Mesenteric fat pad (tissue), 1 donor: ENCODE measurements at regions not wholly inside any gene's neighbourhood (a gene's known extent, or its start where the extent isn't known, plus 50 kb on each side); places are given as distances from the start of the nearest gene placed in this dataset.

ENCODE experiments used
- DNase-seq: peaks from one replicate; pipeline ENCODE4 v3.0.0-alpha.2; 2020; ENCODE audit warnings: low spot score
- donor health status: DM: yes; HTN: yes; CAD: no.

DNA sequence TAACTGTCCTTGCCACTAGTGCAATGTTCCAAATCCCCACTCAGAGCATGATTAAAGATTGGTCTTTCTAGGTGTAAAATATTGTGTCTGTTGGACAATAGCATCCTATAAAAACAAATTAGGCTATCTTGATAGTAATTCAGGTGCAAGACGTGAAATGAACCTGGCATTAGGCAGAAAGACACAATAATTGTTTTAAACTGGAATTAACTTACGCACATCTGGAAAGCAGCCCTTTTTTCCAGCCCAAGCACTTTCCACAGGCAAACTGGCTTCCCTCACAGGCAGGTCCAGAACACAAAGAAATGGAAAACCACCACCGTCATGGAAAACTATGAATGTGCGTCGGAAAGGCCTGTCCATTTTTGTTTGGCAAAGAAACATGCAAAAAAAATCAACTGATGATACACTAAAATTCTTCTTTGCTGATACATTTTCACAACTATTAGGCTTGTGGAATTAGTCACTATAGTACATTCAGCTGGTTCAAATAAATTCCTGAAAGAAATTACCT lies 474.7 kb upstream of the IL12A start:
- no peak for DNase-seq

DNA sequence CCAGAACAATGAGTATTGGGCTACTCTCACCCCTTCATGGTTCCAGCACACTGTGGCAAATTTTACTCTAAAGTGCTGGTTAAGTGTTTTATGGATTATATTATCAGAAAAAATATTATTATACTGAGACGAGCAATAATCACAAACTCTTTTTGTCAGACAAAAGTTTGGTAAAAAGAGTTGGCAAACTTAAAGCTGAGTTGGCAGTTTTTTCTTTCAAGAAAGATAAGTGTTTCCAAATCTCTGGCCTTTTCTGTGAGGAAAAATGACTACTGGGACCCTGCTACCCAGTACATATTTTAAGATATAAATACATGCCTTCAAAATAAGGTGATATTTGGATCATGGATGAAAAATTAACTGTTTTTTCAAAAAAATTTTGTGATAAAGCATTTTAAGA lies 471.5 kb upstream of the IL12A start:
- DNase-seq = no peak

DNA sequence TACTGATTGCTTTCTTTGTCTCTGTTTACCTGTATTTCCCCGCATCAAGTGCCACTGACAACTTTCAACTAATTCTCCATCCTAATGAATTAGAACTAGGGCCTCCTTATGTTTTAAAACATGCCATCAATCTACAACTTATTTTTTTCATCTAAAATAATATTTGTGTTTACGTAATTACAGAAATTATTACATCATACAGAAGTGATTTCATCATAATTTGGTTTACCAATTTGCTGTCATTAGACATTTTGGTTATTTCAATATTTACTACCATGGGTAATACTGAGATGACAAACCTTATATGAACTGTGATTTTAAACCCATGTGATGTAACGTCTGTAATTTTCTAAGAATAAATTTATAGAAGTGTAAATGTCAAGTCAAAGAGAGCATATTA lies 468.0 kb upstream of the IL12A start:
- no peak for DNase-seq

DNA sequence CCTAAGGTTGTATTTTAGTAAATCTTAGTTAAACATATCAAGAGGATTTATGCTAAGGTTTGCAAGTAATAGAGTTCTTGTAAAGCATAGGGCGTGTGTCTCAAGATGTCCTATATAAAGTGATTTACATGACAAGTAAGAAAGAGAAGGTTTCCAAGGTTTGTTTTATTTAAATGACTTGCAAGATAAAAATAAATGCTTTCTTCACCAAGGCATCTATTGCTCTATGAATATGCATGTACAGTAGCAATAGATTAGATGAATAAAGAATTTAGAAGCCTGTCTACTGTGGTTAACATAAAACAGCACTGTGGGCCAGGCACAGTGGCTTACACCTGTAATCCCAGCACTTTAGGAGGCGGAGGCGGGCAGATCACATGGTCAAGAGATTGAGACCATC lies 466.4 kb upstream of the IL12A start:
- DNase-seq = no peak

DNA sequence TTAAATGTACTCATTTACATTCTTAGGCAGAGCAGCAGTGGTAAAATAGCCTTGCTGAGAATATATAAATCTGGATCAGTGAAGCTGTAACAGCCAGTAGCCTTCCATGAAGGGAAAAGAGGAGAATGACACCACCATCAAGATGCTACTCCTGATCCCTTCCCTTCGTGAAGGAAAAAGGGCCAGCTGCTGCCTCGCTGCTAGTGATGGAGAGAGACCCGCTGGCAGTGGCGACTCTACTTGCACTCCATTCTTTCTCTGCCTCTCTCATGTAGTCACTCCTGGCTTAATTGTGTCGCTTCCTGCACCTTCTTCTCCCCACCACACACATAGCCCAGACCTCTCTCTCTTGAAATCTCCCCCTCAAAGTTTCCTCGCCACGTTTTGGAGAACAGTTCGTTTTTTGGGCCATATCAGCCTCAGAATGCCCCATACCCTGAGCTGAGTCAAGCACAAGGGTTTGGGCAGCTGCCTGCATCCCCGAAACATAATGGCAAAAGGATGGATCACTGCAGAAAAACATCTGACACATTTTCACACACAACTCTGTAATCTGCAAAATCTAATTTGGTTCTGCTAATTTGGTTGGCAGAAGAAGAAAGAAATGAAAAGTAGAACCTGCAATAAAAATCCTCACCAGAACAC lies 460.3 kb upstream of the IL12A start:
- no peak for DNase-seq

DNA sequence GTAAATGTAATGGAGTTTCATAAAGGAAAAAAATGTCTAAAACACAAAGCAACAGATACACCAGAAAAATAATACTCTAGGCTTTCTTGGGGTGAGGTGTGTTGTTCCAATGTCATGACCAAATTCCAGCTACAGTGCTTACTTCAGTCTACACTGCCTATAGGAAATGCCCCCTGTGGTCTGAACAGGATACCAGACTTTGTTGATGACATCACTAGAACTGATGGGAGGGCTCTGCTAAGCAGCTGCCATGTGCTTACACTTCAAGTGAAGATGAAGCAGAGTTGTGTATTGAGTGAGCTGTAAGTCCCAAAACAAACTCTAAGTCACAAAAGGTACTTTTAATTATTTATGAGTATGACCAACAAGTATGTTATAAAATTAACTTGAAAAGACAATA lies 456.1 kb upstream of the IL12A start:
- no peak for DNase-seq

DNA sequence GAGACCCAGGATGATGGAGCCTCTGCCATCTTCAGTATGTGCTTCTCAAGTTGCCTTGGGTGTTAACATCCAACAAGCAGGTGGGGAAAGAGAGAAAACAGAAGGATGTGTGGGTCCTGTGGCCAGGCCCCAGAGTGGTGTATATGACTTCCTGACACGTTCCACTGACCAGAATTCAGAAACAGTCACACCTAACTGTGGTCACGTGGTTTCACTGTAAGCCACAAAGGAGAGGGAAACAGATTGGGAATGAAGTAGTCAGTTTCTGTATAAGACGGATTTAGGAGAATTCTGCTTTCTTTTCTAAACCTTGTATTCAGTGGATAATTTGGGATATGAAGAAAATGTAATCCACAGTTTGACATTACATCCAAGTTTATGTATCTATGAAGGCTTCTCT lies 454.1 kb upstream of the IL12A start:
- DNase-seq = no peak

DNA sequence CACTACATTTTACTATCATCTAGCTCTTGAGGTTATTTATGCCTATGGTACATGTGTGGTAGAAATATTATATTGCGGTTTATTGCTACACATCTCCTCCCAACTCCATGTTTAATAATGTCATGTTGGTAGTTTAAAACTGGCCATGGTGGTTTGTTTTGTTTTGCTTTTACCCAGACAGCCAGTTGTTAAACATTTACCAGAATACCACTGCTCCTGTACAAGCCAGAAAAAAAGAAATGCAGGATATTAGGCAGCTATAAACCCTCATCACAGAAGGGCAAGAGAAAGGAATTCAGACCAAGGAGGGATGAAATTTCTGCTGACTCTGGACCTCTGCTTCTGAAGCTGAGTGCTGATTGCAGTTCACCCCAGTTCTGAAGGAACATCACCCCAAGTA lies 451.8 kb upstream of the IL12A start:
- DNase-seq = no peak

DNA sequence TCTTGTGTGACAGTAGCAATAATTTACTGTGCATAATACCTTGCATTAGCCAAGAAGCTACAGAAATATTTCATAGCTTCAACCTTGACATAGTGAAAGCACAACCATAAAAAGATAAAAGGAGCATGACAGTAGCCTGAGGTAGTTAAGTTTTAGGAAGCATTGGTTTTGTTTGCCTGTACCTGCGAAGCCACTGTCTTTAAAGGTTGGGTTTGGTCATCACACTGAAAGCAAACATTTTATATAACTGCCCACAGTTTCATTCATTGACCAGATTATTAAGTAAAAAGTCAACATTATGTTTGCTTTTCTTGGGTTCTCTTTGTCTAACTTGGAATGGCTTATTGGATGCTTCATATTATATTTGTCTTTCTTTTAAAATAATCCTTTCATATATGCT lies 450.1 kb upstream of the IL12A start:
- no peak for DNase-seq

DNA sequence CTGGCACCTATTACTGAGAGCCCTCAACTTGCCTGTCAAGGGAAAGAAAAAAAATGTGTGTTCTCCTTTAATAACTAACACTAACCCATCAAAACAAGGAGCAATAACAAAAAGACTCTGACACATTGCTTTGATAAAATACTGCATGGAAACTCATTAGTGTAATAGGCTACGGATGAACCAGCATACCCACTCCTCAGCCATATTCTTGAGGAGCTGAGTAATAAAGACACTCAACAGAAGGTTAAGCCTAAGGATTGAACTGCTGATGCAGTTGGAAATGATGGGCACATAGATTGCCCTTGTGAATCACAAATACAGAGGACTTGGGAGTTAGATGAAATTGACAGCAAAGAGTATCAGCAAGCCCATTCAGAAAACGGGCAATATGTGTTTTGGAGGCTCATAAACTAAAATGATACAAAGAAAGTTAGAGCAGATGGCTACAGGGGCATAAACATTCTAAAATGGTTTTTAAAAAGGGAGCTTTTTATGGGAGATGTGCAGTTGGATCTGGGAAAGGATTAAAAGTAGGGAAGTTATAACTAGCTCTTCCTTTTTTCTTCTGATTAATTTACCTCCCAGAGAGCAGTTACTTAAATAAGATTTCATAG lies 447.6 kb upstream of the IL12A start:
- no peak for DNase-seq

DNA sequence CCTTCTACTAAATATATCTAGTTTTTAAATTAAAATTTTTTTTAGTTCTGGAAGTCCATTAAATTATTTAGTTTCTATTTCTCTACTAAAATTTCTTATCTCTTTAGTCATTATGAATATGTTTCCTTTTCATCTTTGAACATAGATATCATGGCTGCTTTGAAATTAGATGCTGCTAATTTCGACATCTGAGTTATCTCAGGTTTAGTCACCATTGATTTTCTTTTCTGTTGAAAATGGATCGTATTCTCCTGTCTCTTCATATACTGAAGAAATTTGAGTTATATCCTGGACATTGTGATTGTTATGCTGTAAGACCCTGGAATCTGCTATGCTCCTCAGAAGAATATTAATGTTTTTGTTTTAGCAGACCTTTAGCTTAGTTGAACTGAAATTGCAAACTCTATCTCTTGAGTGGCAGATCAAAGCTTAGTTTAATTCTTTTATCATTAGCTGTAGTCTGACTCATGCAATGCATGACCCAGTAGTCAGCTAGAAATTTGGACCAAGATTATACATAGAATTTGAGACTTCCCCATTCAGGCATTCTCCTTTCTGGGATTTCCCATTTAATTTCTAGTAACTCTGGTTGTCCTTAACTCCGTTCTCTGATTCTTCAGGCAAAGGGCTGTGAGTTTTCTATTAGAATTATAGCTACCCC lies 439.8 kb upstream of the IL12A start:
- DNase-seq = no peak

DNA sequence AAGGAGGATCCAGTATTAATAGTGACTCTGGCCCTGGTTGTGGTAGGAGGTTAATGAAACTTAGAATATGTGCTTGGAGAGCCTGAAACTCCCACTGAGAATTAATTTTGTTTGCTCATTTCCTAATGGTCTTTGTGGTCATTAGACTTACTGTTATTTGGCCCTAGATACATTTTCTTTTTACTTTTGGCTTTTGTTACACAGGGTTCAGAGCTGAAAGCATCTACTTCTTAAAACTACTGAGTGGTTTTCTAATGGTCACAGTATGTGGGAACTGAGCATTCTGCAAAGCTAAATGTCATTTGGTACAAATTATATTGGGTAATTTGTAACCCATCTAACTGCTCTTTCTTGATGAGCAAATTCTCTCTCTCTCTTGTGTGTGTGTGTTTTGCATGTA lies 433.4 kb upstream of the IL12A start:
- DNase-seq = no peak

DNA sequence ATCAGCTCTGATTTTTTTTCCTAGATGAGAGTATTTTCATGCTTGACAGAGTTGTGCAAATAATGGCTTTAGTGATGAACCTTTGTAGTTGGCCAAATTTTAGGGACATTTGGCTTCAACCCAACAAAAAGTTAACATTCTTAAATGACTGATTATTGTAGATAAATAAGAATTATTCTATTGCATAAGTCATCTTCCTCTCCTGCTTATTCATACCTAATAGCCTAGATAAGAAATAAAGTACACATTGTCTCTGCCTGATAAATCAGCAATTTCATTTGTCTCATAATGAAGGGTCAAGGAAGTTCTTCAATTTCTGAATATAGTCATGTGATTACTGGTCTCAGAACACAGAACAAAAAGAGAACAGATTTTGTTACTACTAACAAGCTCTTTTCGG lies 428.9 kb upstream of the IL12A start:
- DNase-seq = no peak

DNA sequence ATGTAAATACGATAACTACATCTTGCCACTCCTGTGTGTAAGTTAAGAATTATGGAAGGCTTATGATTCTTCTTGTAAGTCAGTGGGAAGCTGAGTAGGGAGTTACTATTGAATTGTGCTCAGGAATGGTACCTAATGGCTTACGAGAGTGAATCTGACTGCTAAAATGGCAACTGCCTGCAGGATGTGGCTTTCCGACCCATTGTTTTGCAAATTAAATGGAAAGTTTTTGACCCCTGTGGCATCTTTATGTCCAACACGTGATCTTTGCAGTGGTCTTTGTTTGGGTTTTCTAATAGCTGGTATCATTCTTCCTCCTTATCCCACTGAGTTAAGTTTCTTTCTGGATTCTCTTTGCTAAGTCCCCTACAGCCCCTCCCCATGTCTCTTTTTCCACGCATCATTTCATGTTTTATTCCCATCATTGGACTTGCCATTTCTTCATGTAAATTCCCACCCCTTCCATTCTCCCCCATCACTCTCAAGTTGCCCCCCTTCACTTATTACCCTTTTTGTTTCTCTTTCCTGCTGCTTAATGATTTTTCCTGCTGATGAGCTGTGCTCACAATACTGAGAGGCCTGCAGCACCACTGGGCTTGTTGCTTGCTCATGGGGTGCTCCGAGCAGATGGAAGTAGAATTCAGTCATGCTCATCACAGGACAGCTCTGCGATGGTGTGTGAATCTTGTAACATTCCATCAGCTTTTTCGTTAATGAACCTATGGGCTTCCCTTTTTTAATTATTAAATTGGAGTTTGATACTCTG lies 428.2 kb upstream of the IL12A start:
- no peak for DNase-seq

DNA sequence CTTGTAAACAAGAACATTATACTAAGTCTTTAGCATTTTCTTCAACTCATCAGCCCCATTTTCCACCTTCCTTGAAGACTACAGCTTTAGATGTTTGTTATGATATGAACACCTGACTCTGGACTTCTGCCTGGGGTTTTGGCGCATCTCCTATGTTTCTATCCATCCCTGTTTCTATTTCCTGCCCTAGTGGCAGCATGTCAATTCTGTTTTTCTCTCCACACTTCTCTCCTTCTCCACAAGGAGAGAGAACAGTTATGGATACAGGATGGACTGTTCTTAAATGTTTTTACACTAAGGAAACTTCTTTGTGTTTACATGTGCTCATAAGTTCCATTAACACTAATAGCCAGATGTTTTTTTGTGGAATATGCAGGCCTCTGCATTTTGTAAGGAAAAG lies 423.3 kb upstream of the IL12A start:
- no peak for DNase-seq

DNA sequence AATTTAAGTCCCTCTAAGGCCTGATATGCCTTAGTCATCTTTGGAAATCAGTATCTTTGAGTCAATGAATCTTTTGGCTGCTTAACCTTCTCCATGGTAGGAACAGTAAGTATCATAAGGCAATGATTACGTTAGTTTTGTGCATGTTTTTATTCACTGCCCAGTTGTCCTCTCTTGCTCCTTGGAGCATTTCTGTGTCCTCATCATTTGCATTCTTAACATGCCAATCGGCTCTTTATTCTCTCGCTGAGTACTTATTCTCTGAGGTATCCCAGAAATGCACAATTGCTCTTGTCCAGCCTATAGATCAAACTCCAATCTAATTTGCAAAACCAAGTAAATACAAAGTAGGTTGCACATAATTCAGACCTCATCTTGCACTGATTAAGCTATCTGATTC lies 405.0 kb upstream of the IL12A start:
- DNase-seq = no peak

DNA sequence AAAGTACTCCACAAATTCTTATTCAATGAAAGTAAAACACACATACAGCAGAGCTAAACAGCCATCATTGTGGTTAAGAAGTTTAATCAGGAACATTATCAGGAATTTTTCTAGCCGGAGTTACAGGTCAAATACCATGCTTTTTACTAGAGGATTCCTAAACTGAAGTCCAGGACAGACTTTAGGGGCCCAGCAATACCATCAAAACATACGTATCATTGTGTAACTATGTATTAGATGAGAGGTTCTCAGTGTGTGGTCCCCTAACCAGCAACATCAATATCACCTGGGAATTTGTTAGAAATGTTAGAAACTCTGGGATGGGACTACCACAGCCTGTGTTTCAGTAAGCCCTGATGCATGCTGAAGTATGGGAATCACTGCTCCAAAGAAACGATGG lies 404.2 kb upstream of the IL12A start:
- no peak for DNase-seq

DNA sequence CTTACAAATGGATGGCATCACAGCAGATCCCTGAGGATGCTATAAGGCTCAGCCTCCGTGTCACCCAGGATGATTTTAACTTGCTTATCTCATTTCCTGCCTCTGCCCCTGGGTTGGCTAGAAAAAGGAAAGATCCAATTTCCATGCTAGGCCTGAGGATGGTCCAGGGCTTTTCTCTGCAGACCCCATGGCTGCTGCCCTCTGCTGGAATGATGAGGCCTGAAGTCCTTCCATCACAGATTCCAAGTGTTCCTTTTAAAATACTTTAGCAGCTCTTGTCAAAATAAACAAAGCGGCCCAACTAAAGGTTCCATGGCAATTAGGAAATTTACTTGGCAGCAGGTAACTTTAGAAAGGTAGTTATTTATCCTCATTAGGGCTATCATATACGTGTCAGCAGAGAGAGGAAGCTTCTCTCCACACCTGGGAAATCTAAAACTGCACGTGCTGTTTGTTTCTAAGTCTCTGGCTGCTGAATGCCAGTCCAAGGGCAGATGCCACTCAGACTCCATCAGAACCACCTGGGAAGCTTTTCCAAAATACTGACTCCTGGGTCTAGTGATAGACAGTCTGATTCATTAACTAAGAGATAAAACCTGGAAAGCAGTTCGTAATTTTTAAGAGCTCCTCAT lies 401.9 kb upstream of the IL12A start:
- no peak for DNase-seq

DNA sequence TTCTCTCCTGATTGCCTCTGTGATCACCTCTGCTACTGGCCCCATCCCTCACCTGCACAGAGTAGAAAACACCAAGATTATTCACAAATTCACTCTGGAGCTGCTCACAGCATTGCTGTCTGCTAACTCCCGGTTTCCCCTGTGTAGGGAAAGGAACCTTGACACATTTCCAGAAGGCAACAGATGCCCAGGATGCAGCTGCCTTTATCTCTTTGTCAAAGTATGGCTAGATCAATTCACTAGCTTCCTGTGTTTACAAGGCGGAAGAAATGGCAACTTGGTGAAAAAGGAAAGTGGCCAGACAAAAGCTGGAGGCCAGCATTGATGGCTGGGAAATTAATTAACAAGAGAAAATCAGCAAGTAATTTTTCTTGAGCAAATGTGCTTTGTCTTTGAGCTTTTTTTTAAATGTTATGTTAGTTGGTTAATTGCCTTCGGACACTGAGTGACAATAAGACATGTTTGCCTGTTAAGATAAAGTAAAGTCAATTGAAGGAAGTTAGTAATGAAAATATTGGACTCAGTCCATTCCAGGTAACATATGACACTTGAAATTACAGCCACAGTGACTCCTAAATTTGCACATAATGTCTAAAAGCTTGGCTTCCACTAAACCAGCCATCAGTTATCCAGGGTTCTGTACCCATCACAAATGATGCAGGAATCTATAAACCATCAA lies 394.6 kb upstream of the IL12A start:
- no peak for DNase-seq

DNA sequence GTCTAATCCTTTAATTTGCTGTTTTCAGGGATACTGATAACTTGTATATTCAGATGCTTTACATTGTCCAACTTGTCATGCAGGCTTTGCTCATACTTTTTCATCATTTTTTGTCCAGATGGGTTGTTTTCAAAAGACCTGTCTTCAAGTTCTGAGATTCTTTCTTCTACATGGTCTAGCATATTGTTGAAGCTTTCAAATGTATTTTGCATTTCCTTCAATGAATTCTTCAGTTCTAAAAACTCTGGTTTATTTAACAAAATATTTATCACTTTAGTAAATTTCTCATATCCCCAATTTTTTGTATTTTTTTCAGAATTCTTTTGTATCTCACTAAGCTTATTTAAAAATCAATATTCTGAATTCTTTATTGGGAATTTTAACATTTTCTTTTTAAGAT lies 388.3 kb upstream of the IL12A start:
- no peak for DNase-seq

DNA sequence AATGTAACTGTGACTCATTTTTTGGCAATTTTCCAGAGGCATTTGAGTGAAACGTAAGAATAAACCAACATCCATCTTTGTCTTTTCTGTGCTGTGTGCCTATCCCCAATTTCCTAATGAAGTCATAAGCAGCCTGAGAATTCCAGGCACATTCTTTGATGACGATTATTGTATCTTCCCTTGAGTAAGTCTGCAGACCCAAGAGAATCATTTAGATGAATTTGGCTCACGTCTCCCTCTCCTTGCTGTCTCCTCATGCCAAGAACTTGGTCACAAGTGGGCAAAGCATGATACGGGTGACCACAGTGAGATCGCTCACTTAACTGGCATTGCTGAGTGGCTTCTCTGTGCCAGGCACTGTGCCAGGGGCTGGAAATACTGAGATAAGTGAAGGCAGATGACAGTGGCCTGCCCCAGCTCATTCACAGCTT lies 384.5 kb upstream of the IL12A start:
- no peak for DNase-seq
